ENCODE measurements at regions not wholly inside any gene's neighbourhood (a gene's known extent, or its start where the extent isn't known, plus 50 kb on each side); places are given as distances from the start of the nearest gene placed in this dataset.

DNA sequence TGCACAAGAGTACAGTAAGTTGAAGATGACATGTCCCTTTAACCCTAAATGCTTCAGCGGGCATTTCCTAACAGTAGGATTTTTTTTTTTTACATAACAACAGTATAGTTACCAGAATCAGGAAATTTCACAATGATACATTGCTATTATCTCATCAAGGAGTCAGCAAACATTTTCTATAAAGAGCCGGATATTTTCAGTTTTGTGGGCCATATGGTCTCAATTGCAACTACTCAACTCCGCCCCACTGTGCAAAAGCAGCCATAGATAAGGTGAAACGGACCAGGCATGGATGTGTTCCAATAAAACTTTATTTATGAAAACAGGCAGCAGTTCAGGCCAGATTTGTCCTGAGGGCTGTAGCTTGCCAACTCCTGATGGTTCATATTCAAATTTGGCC lies 130.6 kb downstream of the SMAD6 start:
- DNase-seq (ENCODE audit: low spot score), result peak; percentile 47

GRCh38 chr15:66833371-66833770 lies 131.3 kb downstream of the SMAD6 start:
- no peak for DNase-seq (ENCODE audit: low spot score)

DNA sequence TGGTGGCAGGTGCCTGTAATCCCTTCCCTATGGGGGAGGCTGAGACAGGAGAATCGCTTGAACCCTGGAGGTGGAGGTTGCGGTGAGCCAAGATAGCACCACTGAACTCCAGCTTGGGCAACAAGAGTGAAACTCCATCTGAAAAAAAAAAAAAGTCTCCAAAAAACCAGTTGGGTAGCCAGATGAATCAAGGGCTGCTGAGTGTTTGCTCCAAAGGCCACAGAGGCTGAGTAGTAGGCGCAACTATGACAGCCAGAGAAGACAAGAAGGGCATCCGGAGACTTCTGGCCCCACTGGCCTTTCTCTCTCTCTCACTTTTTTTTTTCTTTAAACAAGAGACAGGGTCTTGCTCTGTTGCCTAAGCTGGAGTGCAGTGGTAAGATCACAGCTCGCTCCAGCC lies 131.8 kb downstream of the SMAD6 start:
- DNase-seq (ENCODE audit: low spot score), result no peak

- DNase-seq (ENCODE audit: low spot score), result no peak
These were observed 133.1 kb downstream of the SMAD6 start for GRCh38 chr15:66834881-66835878.

GRCh38 chr15:66836231-66837030 lies 134.4 kb downstream of the SMAD6 start:
- no peak for DNase-seq (ENCODE audit: low spot score)

DNA sequence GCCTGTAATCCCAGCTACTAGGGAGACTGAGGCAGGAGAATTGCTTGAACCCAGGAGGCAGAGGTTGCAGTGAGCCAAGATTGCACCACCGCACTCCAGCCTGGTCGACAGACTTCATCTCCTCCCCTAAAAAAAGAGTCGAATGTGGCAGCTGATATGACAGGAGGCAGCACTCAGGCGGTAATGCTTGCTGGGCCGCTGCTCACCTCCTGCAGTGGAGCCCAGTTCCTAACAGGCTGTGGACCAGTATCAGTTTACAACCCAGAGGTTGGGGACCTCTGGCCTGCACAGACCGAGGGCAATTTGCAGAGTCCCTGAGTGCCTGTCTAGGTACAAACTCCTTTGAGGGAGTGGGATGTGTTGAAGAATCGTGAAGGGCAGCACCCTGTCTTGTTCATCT lies 136.2 kb downstream of the SMAD6 start:
- no peak for DNase-seq (ENCODE audit: low spot score)

- peak; percentile 64 for DNase-seq (ENCODE audit: low spot score)
These were observed 136.7 kb downstream of the SMAD6 start for GRCh38 chr15:66838671-66839239.

DNA sequence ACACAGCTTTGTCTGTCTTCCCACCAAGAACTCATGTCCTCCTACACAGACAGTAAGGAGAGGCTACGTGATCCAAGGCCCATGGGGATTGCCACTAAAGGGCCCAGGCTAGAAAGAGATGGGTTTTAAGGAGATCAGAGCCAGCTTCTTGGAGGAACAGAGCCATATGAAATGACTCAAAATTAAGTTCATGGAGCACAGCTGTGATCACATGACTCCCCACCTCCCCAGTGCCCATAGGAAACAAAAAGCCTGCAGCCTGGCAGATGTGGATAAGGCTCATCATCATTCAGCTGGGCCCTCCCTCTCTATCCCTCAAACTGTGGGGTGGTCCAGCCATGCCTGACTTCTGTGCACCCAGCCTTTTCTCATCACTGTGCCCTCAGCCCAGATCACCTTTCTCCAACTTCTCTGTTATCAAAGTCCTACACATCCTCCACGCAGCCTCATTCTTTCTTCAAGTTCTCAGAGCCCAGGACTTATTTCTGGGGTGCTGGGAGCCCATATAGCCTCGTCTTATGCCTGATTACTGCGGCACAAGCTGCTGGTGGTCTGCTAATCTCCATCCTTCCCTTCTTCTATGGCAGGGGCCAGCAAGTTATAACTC lies 137.6 kb downstream of the SMAD6 start:
- peak; percentile 40 for DNase-seq (ENCODE audit: low spot score)

- no peak for DNase-seq (ENCODE audit: low spot score)
These were observed 138.8 kb downstream of the SMAD6 start for GRCh38 chr15:66840615-66841390.

DNA sequence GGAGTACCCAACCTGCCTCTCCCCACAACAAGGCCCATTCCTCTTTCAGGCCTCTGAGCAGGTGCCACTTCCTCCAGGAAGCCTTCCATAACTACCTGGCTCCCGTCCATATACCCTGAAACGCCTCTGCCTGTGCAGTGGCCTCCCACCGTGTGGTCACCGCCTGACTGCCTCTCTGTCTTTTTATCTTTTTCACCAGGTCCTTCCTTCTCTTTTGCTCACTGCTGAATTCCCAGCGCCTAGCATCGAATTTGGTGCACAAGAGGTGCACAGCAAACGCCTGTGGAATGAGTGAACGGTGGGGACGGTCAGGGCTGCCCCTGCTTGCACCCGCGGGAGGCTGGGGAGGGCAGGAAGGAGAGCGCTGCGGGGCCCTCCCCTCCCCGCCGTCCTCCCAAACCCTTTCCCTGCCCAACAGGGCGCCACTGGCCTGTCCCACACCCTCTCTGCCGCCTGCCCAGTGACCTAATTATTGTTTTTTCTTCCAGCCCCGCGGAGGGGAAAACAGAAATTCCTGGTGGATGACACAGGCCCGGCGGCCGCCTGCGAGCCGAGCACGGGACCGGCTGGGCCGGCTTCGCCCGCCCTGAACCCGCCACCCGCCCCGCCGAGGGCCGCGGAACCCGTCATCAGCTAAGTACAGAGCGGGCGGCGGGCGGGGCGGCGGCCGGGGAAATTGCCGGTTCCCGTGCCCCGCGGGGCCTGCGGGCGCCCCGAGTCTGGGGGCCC lies 140.1 kb downstream of the SMAD6 start:
- DNase-seq (ENCODE audit: low spot score), result peak; percentile 94

DNA sequence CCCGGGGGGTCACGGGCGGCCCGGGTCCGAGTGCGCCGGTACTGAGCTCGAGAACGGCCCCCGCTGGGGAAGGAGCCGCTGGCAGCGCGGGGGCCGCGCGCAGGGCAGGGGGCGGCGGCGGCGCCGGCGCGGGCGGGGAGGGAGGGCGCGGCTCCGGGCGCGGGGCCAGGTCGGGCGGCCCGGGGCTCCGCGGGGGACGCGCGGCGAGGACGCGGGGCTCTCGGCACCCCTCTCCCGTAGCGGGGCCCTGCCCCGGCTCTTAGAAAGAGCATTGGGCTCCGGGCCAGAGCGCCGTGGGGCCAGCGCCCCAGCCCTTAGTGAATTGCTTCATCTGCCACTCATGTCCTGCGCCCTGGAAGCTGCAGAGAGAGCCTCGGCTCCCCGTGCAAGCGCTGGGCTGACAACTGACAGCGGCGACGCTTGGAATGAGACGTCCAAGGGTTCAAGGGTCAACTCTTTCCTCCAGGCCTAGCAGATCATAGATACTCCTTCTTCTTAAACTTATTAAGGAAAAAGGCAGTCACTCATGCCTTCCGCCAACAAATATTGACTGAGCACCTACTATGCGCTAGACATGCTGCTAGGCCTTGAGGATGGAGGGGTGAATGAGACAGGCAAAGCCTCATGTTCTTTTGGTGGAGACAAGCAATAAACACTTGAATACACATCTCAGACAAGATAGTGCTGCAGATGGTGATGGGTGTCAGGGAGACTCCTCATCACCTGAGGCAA lies 140.8 kb downstream of the SMAD6 start:
- DNase-seq (ENCODE audit: low spot score), result peak; percentile 83

- DNase-seq (ENCODE audit: low spot score), result no peak
These were observed 141.5 kb downstream of the SMAD6 start for GRCh38 chr15:66843581-66843980.

DNA sequence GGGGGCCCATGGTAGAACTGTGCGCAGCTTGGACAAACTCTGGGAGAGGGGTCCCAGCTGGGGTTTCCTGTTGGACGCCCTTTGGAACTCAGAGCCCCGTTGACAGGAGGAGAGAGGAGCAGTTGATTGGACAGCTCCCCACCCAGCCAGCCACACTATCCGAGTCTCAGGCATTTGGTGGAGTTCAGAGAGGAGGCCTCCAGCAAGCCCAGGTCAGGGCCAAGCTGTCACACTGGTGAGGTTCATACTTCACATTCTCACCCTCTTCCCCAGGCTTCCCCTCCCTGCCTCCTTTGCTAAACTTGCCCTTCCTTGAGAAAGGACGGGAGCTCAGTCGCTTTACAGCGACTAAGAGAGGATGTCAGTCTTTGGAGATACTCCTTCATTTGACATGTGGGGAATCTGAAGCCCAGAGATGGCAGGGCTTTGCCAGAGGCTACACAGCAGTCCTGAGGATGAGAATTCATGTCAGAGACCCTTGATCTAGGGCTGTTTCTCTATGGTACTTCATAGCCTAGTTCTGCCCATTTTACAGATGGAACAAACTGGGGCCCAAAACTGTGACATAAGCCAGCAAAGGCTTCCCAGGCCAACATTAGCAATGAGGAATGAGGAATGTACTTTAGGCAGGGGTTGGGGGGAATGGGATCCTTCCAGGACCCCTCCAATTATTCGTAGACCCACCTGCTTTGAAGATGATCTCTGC lies 142.2 kb downstream of the SMAD6 start:
- DNase-seq (ENCODE audit: low spot score), result no peak

- no peak for DNase-seq (ENCODE audit: low spot score)
These were observed 142.7 kb downstream of the SMAD6 start for GRCh38 chr15:66844747-66845145.

GRCh38 chr15:66845266-66845785 lies 143.3 kb downstream of the SMAD6 start:
- no peak for DNase-seq (ENCODE audit: low spot score)

DNA sequence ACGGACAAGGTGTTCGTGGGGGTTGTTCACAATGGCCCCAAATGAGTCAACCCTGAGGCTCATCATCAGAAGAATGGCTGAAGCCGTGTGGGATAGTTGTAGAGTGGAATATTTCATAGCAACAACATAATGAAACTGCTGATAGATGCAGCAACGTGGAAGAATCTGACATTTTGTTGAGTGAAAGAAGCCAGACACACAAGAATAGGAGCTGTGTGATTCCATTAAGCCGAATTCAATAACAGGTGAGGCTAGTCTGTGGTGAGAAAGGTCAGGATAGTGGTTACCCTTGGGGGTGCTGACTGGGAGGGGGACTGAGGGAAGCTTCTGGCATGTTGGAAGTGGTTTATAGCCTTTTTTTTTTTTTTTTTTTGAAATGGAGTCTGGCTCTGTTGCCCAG lies 144.0 kb downstream of the SMAD6 start:
- no peak for DNase-seq (ENCODE audit: low spot score)

GRCh38 chr15:66846811-66847210 lies 144.8 kb downstream of the SMAD6 start:
- no peak for DNase-seq (ENCODE audit: low spot score)

DNA sequence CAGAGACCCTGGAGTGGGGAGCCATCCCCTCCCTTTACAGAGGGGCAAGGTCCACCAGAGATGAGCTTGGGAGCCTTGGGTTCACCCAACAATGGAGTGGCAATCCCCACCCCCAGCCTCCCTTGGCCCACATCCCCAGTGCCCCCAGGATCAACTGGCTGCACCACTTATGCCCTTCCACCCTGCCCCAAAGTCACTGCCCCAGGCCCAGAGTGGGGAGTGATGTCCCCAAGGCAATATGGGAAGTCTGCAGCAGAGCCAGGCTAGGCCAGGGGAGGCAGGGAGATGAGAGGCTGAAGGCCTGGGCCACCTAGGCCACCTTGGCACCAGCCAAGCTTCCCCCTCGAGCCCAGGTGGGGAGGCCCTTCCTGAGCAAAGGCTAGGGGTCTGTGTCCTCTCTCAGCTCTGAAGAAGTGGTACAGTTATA lies 145.5 kb downstream of the SMAD6 start:
- DNase-seq (ENCODE audit: low spot score), result no peak

DNA sequence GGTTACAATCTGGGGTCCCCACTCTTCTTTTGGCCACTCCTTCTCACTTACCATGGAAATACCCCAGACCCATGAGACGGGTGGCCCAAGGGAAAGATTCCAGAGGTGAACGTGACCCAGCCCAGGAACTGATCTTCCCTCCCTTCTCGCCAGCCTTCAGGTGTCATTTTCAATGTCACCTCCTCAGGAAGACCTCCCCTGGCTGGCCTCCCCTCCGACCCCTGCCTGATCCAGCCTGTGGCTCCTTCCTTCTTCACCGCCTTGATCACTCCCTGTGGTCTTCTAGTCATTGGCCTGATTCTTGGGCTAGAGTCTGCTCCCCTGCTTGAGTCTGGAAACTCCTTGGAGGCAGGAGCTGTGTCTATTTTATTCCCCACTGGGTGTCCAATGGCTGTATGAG lies 146.1 kb downstream of the SMAD6 start:
- DNase-seq (ENCODE audit: low spot score), result no peak
